OCI-LY1 (cell line): ENCODE measurements at regions not wholly inside any gene's neighbourhood (a gene's known extent, or its start where the extent isn't known, plus 50 kb on each side); places are given as distances from the start of the nearest gene placed in this dataset.

ENCODE experiments used
- H2AFZ ChIP-seq: fragments of 200-600 bp; sonication (generic), shearing (Covaris generic); 2 replicates; pipeline ENCODE4 v1.6.0; 2014; ENCODE audit warnings: antibody characterized with exemption, mild to moderate bottlenecking, low read length
- H3F3A ChIP-seq: fragments of 200-600 bp; sonication (generic), shearing (Covaris generic); 2 replicates; pipeline ENCODE4 v1.6.0; 2014; ENCODE audit warnings: mild to moderate bottlenecking, antibody characterized with exemption, low read length, moderate library complexity; ENCODE audit not compliant: insufficient read depth
- H3K27ac ChIP-seq: fragments of 200-600 bp; sonication (generic); 2 replicates; pipeline ENCODE4 v1.5.1; 2014; ENCODE audit warnings: low read length, mixed run types, mild to moderate bottlenecking, low read depth; ENCODE audit not compliant: poor library complexity, severe bottlenecking
- H3K27me3 ChIP-seq: fragments of 200-600 bp; sonication (generic); 2 replicates; pipeline ENCODE4 v1.6.0; 2014; ENCODE audit warnings: antibody characterized with exemption, mild to moderate bottlenecking, low read length, moderate library complexity; ENCODE audit not compliant: insufficient read depth
- H3K36me3 ChIP-seq: fragments of 200-600 bp; sonication (generic); 2 replicates; pipeline ENCODE4 v1.6.1; 2014; ENCODE audit warnings: mild to moderate bottlenecking, antibody characterized with exemption, low read length, moderate library complexity, mixed read lengths; ENCODE audit not compliant: insufficient read depth
- H3K4me1 ChIP-seq: fragments of 200-600 bp; sonication (generic); 2 replicates; pipeline ENCODE4 v1.5.1; 2014; ENCODE audit warnings: mild to moderate bottlenecking, low read length, moderate library complexity; ENCODE audit not compliant: insufficient read depth, severe bottlenecking
- H3K4me2 ChIP-seq: fragments of 200-600 bp; sonication (generic), shearing (Covaris generic); 2 replicates; pipeline ENCODE4 v1.6.1; 2014; ENCODE audit warnings: low read length
- H3K4me3 ChIP-seq: fragments of 200-600 bp; sonication (generic); 2 replicates; pipeline ENCODE4 v1.5.1; 2014; ENCODE audit warnings: low read length, low read depth, mild to moderate bottlenecking, mixed read lengths; ENCODE audit not compliant: poor library complexity, severe bottlenecking
- H3K79me2 ChIP-seq: fragments of 200-600 bp; shearing (Covaris generic); 2 replicates; pipeline ENCODE4 v1.6.1; 2016; ENCODE audit warnings: mixed run types, low read length, mixed read lengths; ENCODE audit not compliant: insufficient read depth
- H3K9ac ChIP-seq: fragments of 200-600 bp; sonication (generic), shearing (Covaris generic); 2 replicates; pipeline ENCODE4 v1.6.1; 2014; ENCODE audit warnings: mild to moderate bottlenecking, low read length, mixed read lengths
- H3K9me2 ChIP-seq: fragments of 200-600 bp; sonication (generic), shearing (Covaris generic); 2 replicates; pipeline ENCODE4 v1.6.1; 2014; ENCODE audit warnings: low read depth, mild to moderate bottlenecking, low read length, mixed read lengths
- H3K9me3 ChIP-seq: fragments of 200-600 bp; shearing (Covaris generic); 2 replicates; pipeline ENCODE4 v1.6.1; 2014; ENCODE audit warnings: low read length, mixed read lengths
- H4K20me1 ChIP-seq: fragments of 200-600 bp; sonication (generic), shearing (Covaris generic); 2 replicates; pipeline ENCODE4 v1.6.0; 2016; ENCODE audit warnings: mild to moderate bottlenecking, low read length; ENCODE audit not compliant: insufficient read depth
- EZH2 ChIP-seq: fragments of 200-600 bp; sonication (generic), shearing (Covaris generic); IDR thresholded peaks from 2 replicates; pipeline ENCODE4 v1.8.0; 2017; ENCODE audit warnings: borderline replicate concordance, mixed run types, mild to moderate bottlenecking, antibody characterized with exemption, low read length, moderate library complexity, mixed read lengths
- TF ChIP-seq, protein P1 (sequence below): fragments of 200-600 bp; sonication (generic), shearing (Covaris generic); IDR thresholded peaks from 2 replicates; pipeline ENCODE4 v1.5.1; 2017; ENCODE audit warnings: mild to moderate bottlenecking, antibody characterized with exemption, low read length, moderate library complexity, mixed read lengths

- Histone ChIP-seq H3K27ac (no peak overlapping the region), H3K36me3 (no peaks in the 10 kb centered on the region), H3K79me2 (no peaks in the 10 kb centered on the region), H3K4me2 (no peak overlapping the region), H3K9ac (no peak overlapping the region), H3K9me3 (no peaks in the 10 kb centered on the region), H3K4me3 (no peak overlapping the region), H2AFZ (no peak overlapping the region), H3K27me3 (no peaks in the 10 kb centered on the region), H3K9me2 (no peaks in the 10 kb centered on the region), H3F3A (no peaks in the 10 kb centered on the region), H4K20me1 (no peaks in the 10 kb centered on the region), H3K4me1 (no peaks in the 10 kb centered on the region)
- TF ChIP-seq EZH2 = no peak
- TF ChIP-seq, protein P1, sequence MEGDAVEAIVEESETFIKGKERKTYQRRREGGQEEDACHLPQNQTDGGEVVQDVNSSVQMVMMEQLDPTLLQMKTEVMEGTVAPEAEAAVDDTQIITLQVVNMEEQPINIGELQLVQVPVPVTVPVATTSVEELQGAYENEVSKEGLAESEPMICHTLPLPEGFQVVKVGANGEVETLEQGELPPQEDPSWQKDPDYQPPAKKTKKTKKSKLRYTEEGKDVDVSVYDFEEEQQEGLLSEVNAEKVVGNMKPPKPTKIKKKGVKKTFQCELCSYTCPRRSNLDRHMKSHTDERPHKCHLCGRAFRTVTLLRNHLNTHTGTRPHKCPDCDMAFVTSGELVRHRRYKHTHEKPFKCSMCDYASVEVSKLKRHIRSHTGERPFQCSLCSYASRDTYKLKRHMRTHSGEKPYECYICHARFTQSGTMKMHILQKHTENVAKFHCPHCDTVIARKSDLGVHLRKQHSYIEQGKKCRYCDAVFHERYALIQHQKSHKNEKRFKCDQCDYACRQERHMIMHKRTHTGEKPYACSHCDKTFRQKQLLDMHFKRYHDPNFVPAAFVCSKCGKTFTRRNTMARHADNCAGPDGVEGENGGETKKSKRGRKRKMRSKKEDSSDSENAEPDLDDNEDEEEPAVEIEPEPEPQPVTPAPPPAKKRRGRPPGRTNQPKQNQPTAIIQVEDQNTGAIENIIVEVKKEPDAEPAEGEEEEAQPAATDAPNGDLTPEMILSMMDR = no peak
Measured at GRCh38 chr9:79384501-79384900, 187.3 kb upstream of the TLE4 start.

- Histone ChIP-seq H3K9ac (no peak overlapping the region), H4K20me1 (no peaks in the 10 kb centered on the region), H3K79me2 (no peaks in the 10 kb centered on the region), H3K4me1 (no peaks in the 10 kb centered on the region), H3K9me2 (no peaks in the 10 kb centered on the region), H3F3A (no peaks in the 10 kb centered on the region), H2AFZ (no peak overlapping the region), H3K36me3 (no peaks in the 10 kb centered on the region), H3K4me2 (no peak overlapping the region), H3K9me3 (no peaks in the 10 kb centered on the region), H3K27me3 (no peaks in the 10 kb centered on the region), H3K27ac (no peak overlapping the region), H3K4me3 (no peak overlapping the region)
- no peak for TF ChIP-seq EZH2
- TF ChIP-seq, protein P1 = no peak
Measured at GRCh38 chr9:79387101-79387835, 184.5 kb upstream of the TLE4 start.

GRCh38 chr9:79390077-79390698, 181.6 kb upstream of the TLE4 start:
- Histone ChIP-seq H3K4me2 (no peak overlapping the region), H3K9me2 (no peaks in the 10 kb centered on the region), H3K27ac (no peak overlapping the region), H4K20me1 (no peaks in the 10 kb centered on the region), H3K9ac (no peak overlapping the region), H3K9me3 (no peaks in the 10 kb centered on the region), H3F3A (no peaks in the 10 kb centered on the region), H3K79me2 (no peaks in the 10 kb centered on the region), H2AFZ (no peak overlapping the region), H3K36me3 (no peaks in the 10 kb centered on the region), H3K4me1 (no peaks in the 10 kb centered on the region), H3K4me3 (no peak overlapping the region), H3K27me3 (no peaks in the 10 kb centered on the region)
- TF ChIP-seq, protein P1 = no peak
- no peak for TF ChIP-seq EZH2
